Aorta (tissue), 5 donors: ENCODE measurements at regions not wholly inside any gene's neighbourhood (a gene's known extent, or its start where the extent isn't known, plus 50 kb on each side); places are given as distances from the start of the nearest gene placed in this dataset.
"Not testable (repeated sequence)": the region's sequence is repeated elsewhere in the genome, so short reads cannot be mapped to it uniquely, and the experiment has no call there.

ENCODE experiments used
- ATAC-seq: fragments of 200-7000 bp; cut with Tn5 transposase; one replicate; pipeline ENCODE4 v1.9.1; 2022; ENCODE audit warnings: moderate library complexity; ENCODE audit not compliant: low FRiP score
- DNase-seq, 2 donors: peaks; one replicate each; pipeline ENCODE4 v3.0.0-alpha.2; 2020
- H3K27ac ChIP-seq, 2 donors: one replicate each; pipeline ENCODE4 v1.5.1; 2013; ENCODE audit warnings: low read length in 2 of 2, mild to moderate bottlenecking in 2 of 2, moderate library complexity in 2 of 2, control low read depth in 1 of 2, inconsistent platforms in 1 of 2, low read depth in 1 of 2
- H3K27me3 ChIP-seq, 2 donors: one replicate each; pipeline ENCODE4 v1.6.1; 2013; ENCODE audit warnings: control low read depth in 1 of 2, low read length in 1 of 2, mild to moderate bottlenecking in 1 of 2, moderate library complexity in 1 of 2; ENCODE audit not compliant: insufficient read depth in 2 of 2, control insufficient read depth in 1 of 2
- H3K36me3 ChIP-seq, 2 donors: one replicate each; pipeline ENCODE4 v1.6.1; 2013; ENCODE audit warnings: control low read depth in 1 of 2, low read length in 1 of 2, mild to moderate bottlenecking in 1 of 2; ENCODE audit not compliant: insufficient read depth in 2 of 2, control insufficient read depth in 1 of 2
- H3K4me1 ChIP-seq, 2 donors: one replicate each; pipeline ENCODE4 v1.6.1; 2013; ENCODE audit warnings: low read length in 2 of 2, control low read depth in 1 of 2, mild to moderate bottlenecking in 1 of 2, moderate library complexity in 1 of 2; ENCODE audit not compliant: insufficient read depth in 2 of 2, control insufficient read depth in 1 of 2
- H3K4me3 ChIP-seq, 2 donors: one replicate each; pipeline ENCODE4 v1.5.1; 2013; ENCODE audit warnings: low read length in 2 of 2, control low read depth in 1 of 2, mild to moderate bottlenecking in 1 of 2
- H3K9me3 ChIP-seq: one replicate; pipeline ENCODE4 v1.6.1; 2013; ENCODE audit warnings: mild to moderate bottlenecking, low read length; ENCODE audit not compliant: control insufficient read depth
- WGBS, 2 donors: extraction: QIAGEN DNeasy Blood & Tissue Kit; methylation state at CpG; one replicate each; pipeline ENCODE4 v1.1.7; 2013; 5-methylcytosine and 5-hydroxymethylcytosine counted together
- intact Hi-C, 2 donors: fragments of 100-400 bp; cut with DNase I; formaldehyde crosslinking; loops; one replicate each; pipeline versions ENCODE4 v1.14.2 to v1.15.0; 2022
- donor health status: healthy with polysubstance abuse.
- donor health status: Bipolar disorder and iron deficiency.
- donor health status: DM: no; HTN: no; CAD: no.
- donor health status: DM: no; HTN: no; CAD: no.
- donor health status: DM: yes; HTN: yes; CAD: no.

GRCh38 chr1:109857702-109858101 lies 52.9 kb upstream of the CSF1 start:
- H3K36me3 ChIP-seq, H3K27me3 ChIP-seq, H3K4me1 ChIP-seq, DNase-seq, ATAC-seq, H3K4me3 ChIP-seq, H3K9me3 ChIP-seq, H3K27ac ChIP-seq, intact Hi-C loops: not testable (repeated sequence)
- 59 to 69% methylated on average over 3 of the region's 3 CpGs for WGBS, 2 donors

- H3K4me1 ChIP-seq, H3K9me3 ChIP-seq, H3K27me3 ChIP-seq, DNase-seq, ATAC-seq, H3K4me3 ChIP-seq, H3K36me3 ChIP-seq, H3K27ac ChIP-seq, intact Hi-C loops: not testable (repeated sequence)
- 67 to 69% methylated on average over 6 of the region's 6 CpGs for WGBS, 2 donors
Observed at GRCh38 chr1:109855986-109856385, 54.7 kb upstream of the CSF1 start.

GRCh38 chr1:109853972-109854371 lies 56.7 kb upstream of the CSF1 start:
- intact Hi-C loops, ATAC-seq, H3K9me3 ChIP-seq, H3K36me3 ChIP-seq, H3K4me3 ChIP-seq, H3K4me1 ChIP-seq, DNase-seq, H3K27ac ChIP-seq, H3K27me3 ChIP-seq: not testable (repeated sequence)
- 88 to 89% methylated on average over 2 of the region's 2 CpGs for WGBS, 2 donors

GRCh38 chr1:109852221-109853015 lies 58.2 kb upstream of the CSF1 start:
- 66 to 67% methylated on average over 12 of the region's 12 CpGs for WGBS, 2 donors
- ATAC-seq, H3K27me3 ChIP-seq, H3K4me3 ChIP-seq, H3K36me3 ChIP-seq, H3K4me1 ChIP-seq, H3K27ac ChIP-seq, H3K9me3 ChIP-seq, intact Hi-C loops: not testable (repeated sequence)
- DNase-seq = peak; percentile 78 to 79

- H3K36me3 ChIP-seq = no peaks in the 10 kb centered on the region
- no peak for DNase-seq
- intact Hi-C loops = no loop called here
- no peaks in the 10 kb centered on the region for H3K4me1 ChIP-seq
- H3K4me3 ChIP-seq = no peak overlapping the region
- H3K27me3 ChIP-seq = no peaks in the 10 kb centered on the region
- WGBS, 2 donors = 72 to 79% methylated on average over 4 of the region's 4 CpGs
- ATAC-seq = no peak
- H3K9me3 ChIP-seq = no peaks in the 10 kb centered on the region
- no peak overlapping the region for H3K27ac ChIP-seq
Observed at GRCh38 chr1:109850827-109851226, 59.8 kb upstream of the CSF1 start.

- intact Hi-C loops = no loop called here
- no peaks in the 10 kb centered on the region for H3K4me1 ChIP-seq
- no peak overlapping the region for H3K27ac ChIP-seq
- no peak for DNase-seq
- no peaks in the 10 kb centered on the region for H3K36me3 ChIP-seq
- H3K9me3 ChIP-seq = no peaks in the 10 kb centered on the region
- no peak overlapping the region for H3K4me3 ChIP-seq
- no peak for ATAC-seq
- no peaks in the 10 kb centered on the region for H3K27me3 ChIP-seq
- 94% methylated on average over 4 of the region's 4 CpGs for WGBS, 2 donors
Observed at GRCh38 chr1:109850194-109850593, 60.5 kb upstream of the CSF1 start.

GRCh38 chr1:109849655-109850054 lies 61.0 kb upstream of the CSF1 start:
- Histone ChIP-seq H3K9me3 (no peaks in the 10 kb centered on the region), H3K27ac (no peak overlapping the region), H3K27me3 (no peaks in the 10 kb centered on the region), H3K36me3 (no peaks in the 10 kb centered on the region), H3K4me1 (no peaks in the 10 kb centered on the region), H3K4me3 (no peak overlapping the region)
- intact Hi-C loops = no loop called here
- 70 to 79% methylated on average over 6 of the region's 6 CpGs for WGBS, 2 donors
- ATAC-seq (no peak), DNase-seq (no peak)

- Histone ChIP-seq H3K4me3 (no peak overlapping the region), H3K27me3 (no peaks in the 10 kb centered on the region), H3K9me3 (no peaks in the 10 kb centered on the region), H3K27ac (no peak overlapping the region), H3K4me1 (no peaks in the 10 kb centered on the region), H3K36me3 (no peaks in the 10 kb centered on the region)
- DNase-seq (no peak), ATAC-seq (no peak)
- intact Hi-C loops = no loop called here
- WGBS, 2 donors = 93 to 94% methylated on average over 7 of the region's 7 CpGs
Observed at GRCh38 chr1:109847251-109847650, 63.4 kb upstream of the CSF1 start.

GRCh38 chr1:109846846-109847245 lies 63.8 kb upstream of the CSF1 start:
- ATAC-seq (no peak), DNase-seq (no peak)
- H3K27me3 ChIP-seq = no peaks in the 10 kb centered on the region
- H3K27ac ChIP-seq = no peak overlapping the region
- WGBS, 2 donors = 93 to 95% methylated on average over 4 of the region's 4 CpGs
- H3K9me3 ChIP-seq = no peaks in the 10 kb centered on the region
- intact Hi-C loops = no loop called here
- no peak overlapping the region for H3K4me3 ChIP-seq
- no peaks in the 10 kb centered on the region for H3K4me1 ChIP-seq
- no peaks in the 10 kb centered on the region for H3K36me3 ChIP-seq
